CD4-positive, alpha-beta T cell (primary cell): ENCODE measurements at regions not wholly inside any gene's neighbourhood (a gene's known extent, or its start where the extent isn't known, plus 50 kb on each side); places are given as distances from the start of the nearest gene placed in this dataset.
"Not testable (repeated sequence)": the region's sequence is repeated elsewhere in the genome, so short reads cannot be mapped to it uniquely, and the experiment has no call there.

Experiments
- ATAC-seq: fragments of 200-7000 bp; cut with Tn5 transposase; one replicate; pipeline ENCODE4 v1.10.0; 2022; ENCODE audit warnings: mild to moderate bottlenecking; ENCODE audit not compliant: poor library complexity
- CTCF ChIA-PET: fragments of 350-600 bp; sonication (Branson Sonifier 250); formaldehyde crosslinking; loops from one replicate; lab custom pipeline; 2021; ENCODE audit warnings: antibody characterized with exemption, inconsistent platforms; lab: Charles Lee
- POLR2A ChIA-PET: fragments of 350-600 bp; sonication (Branson Sonifier 250); formaldehyde crosslinking; loops from one replicate; lab custom pipeline; 2021; ENCODE audit warnings: antibody characterized with exemption, inconsistent platforms; lab: Charles Lee
- DNase-seq, 14 experiments: peaks; one replicate each; pipeline ENCODE4 v3.0.0-alpha.2; 2013 to 2020; ENCODE audit warnings: mixed read lengths in 2 of 14
- H3K27ac ChIP-seq, 2 donors: one replicate each; pipeline versions ENCODE4 v1.5.1 to v1.7.0; 2013; ENCODE audit warnings: low read length in 2 of 2, low read depth in 1 of 2, mild to moderate bottlenecking in 1 of 2
- H3K27me3 ChIP-seq, 2 experiments: 1 replicate in 1 of 2; 2 replicates in 1 of 2; pipeline versions ENCODE4 v1.6.1 to v1.7.0; 2013; ENCODE audit warnings: low read length in 2 of 2, control low read depth in 1 of 2, mild to moderate bottlenecking in 1 of 2, moderate library complexity in 1 of 2; ENCODE audit not compliant: insufficient read depth in 2 of 2, control insufficient read depth in 1 of 2
- H3K36me3 ChIP-seq: one replicate; pipeline ENCODE4 v1.6.1; 2013; ENCODE audit warnings: low read length, control low read depth; ENCODE audit not compliant: insufficient read depth
- H3K4me1 ChIP-seq: one replicate; pipeline ENCODE4 v1.6.1; 2013; ENCODE audit warnings: low read length, control low read depth; ENCODE audit not compliant: insufficient read depth
- H3K4me3 ChIP-seq: one replicate; pipeline ENCODE4 v1.5.1; 2013; ENCODE audit warnings: mild to moderate bottlenecking, low read length, moderate library complexity
- H3K9me3 ChIP-seq, 2 experiments: 1 replicate in 1 of 2; 2 replicates in 1 of 2; pipeline versions ENCODE4 v1.6.1 to v1.7.0; 2013; ENCODE audit warnings: low read length in 2 of 2, mild to moderate bottlenecking in 2 of 2, control low read depth in 1 of 2, moderate library complexity in 1 of 2; ENCODE audit not compliant: control insufficient read depth in 1 of 2, insufficient read depth in 1 of 2
- H3K27ac Mint-ChIP-seq: one replicate; pipeline ENCODE4 v1.8.0; 2020; ENCODE audit warnings: mixed read lengths
- H3K27me3 Mint-ChIP-seq: one replicate; pipeline ENCODE4 v1.8.0; 2021; ENCODE audit warnings: mixed read lengths
- H3K36me3 Mint-ChIP-seq: one replicate; pipeline ENCODE4 v1.8.0; 2021; ENCODE audit warnings: low read depth, mixed read lengths
- H3K4me1 Mint-ChIP-seq: one replicate; pipeline ENCODE4 v1.8.0; 2021; ENCODE audit warnings: low read depth, mixed read lengths
- H3K4me3 Mint-ChIP-seq: one replicate; pipeline ENCODE4 v1.8.0; 2020; ENCODE audit warnings: mild to moderate bottlenecking, mixed read lengths
- H3K9me3 Mint-ChIP-seq: one replicate; pipeline ENCODE4 v1.8.0; 2020; ENCODE audit warnings: mixed read lengths
- CTCF ChIP-seq: fragments of 200-600 bp; IDR thresholded peaks from one replicate; pipeline ENCODE4 v1.8.0; 2022; ENCODE audit warnings: antibody characterized with exemption, mild to moderate bottlenecking
- intact Hi-C, 2 experiments: fragments of 100-400 bp; cut with DNase I in 1 of 2; cut with micrococcal nuclease in 1 of 2; formaldehyde crosslinking; loops; one replicate each; pipeline versions ENCODE4 v1.15.1 to v1.9.0; 2023 to 2025; cut with DNase I, micrococcal nuclease

- no peak overlapping the region for H3K4me3 ChIP-seq
- peaks cover 2% of the 10 kb centered on the region for H3K9me3 Mint-ChIP-seq
- ChIA-PET CTCF (no interaction called here), POLR2A (no interaction called here)
- H3K36me3 ChIP-seq = no peaks in the 10 kb centered on the region
- no peak for TF ChIP-seq CTCF
- ATAC-seq (no peak), DNase-seq (no peak)
- no peaks in the 10 kb centered on the region for H3K4me1 Mint-ChIP-seq
- H3K27me3 ChIP-seq = no peaks in the 10 kb centered on the region
- no peaks in the 10 kb centered on the region for H3K36me3 Mint-ChIP-seq
- intact Hi-C loops = no loop called here
- H3K27me3 Mint-ChIP-seq = no peaks in the 10 kb centered on the region
- no peaks in the 10 kb centered on the region for H3K4me1 ChIP-seq
- H3K4me3 Mint-ChIP-seq = no peak overlapping the region
- H3K27ac ChIP-seq = no peak overlapping the region
- no peak overlapping the region for H3K27ac Mint-ChIP-seq
- H3K9me3 ChIP-seq = peaks cover 4 to 5% of the 10 kb centered on the region in 2 experiments
Measured at GRCh38 chr4:164596927-164597326, 157.0 kb upstream of the SMIM31 start.

- ATAC-seq (no peak), DNase-seq (no peak)
- Mint-ChIP-seq H3K4me3 (no peak overlapping the region), H3K27me3 (no peaks in the 10 kb centered on the region), H3K36me3 (no peaks in the 10 kb centered on the region), H3K9me3 (peaks cover 5% of the 10 kb centered on the region), H3K4me1 (no peaks in the 10 kb centered on the region), H3K27ac (no peak overlapping the region)
- Histone ChIP-seq H3K27ac (no peak overlapping the region), H3K9me3 (peaks cover 5% of the 10 kb centered on the region in 2 experiments), H3K4me3 (no peak overlapping the region), H3K27me3 (no peaks in the 10 kb centered on the region), H3K36me3 (no peaks in the 10 kb centered on the region), H3K4me1 (no peaks in the 10 kb centered on the region)
- no peak for TF ChIP-seq CTCF
- CTCF ChIA-PET = no interaction called here
- POLR2A ChIA-PET = no interaction called here
- intact Hi-C loops = no loop called here
Measured at GRCh38 chr4:164601653-164602052, 152.3 kb upstream of the SMIM31 start.

- H3K9me3 Mint-ChIP-seq, H3K4me1 Mint-ChIP-seq, CTCF ChIA-PET, H3K9me3 ChIP-seq, H3K36me3 Mint-ChIP-seq, H3K4me3 Mint-ChIP-seq, H3K27ac ChIP-seq, H3K27me3 Mint-ChIP-seq, intact Hi-C loops, H3K4me3 ChIP-seq, POLR2A ChIA-PET, H3K27me3 ChIP-seq, DNase-seq, ATAC-seq, H3K36me3 ChIP-seq, H3K27ac Mint-ChIP-seq, H3K4me1 ChIP-seq: not testable (repeated sequence)
Measured at GRCh38 chr4:164605791-164606190, 148.1 kb upstream of the SMIM31 start.

- no peaks in the 10 kb centered on the region for H3K4me1 Mint-ChIP-seq
- no peaks in the 10 kb centered on the region for H3K36me3 Mint-ChIP-seq
- ATAC-seq = no peak
- Histone ChIP-seq H3K9me3 (peaks cover 4 to 5% of the 10 kb centered on the region in 2 experiments), H3K4me3 (no peak overlapping the region), H3K36me3 (no peaks in the 10 kb centered on the region), H3K4me1 (no peaks in the 10 kb centered on the region), H3K27me3 (no peaks in the 10 kb centered on the region), H3K27ac (no peak overlapping the region)
- no peak for DNase-seq
- no peak for TF ChIP-seq CTCF
- no peak overlapping the region for H3K4me3 Mint-ChIP-seq
- no peak overlapping the region for H3K27ac Mint-ChIP-seq
- H3K27me3 Mint-ChIP-seq = no peaks in the 10 kb centered on the region
- POLR2A ChIA-PET = no interaction called here
- H3K9me3 Mint-ChIP-seq = peaks cover 7% of the 10 kb centered on the region
- intact Hi-C loops = no loop called here
- CTCF ChIA-PET = no interaction called here
Measured at GRCh38 chr4:164606478-164606877, 147.5 kb upstream of the SMIM31 start.
